Esophagus squamous epithelium (tissue), 5 donors: ENCODE measurements at regions not wholly inside any gene's neighbourhood (a gene's known extent, or its start where the extent isn't known, plus 50 kb on each side); places are given as distances from the start of the nearest gene placed in this dataset.

Source experiments
- DNase-seq: peaks from one replicate; lab custom pipeline; 2025; lab: John Stamatoyannopoulos, UW
- H3K27ac ChIP-seq, 4 donors: fragments of 200-600 bp; sonication (generic); one replicate each; pipeline ENCODE4 v1.5.1; 2016 to 2019; ENCODE audit warnings: mild to moderate bottlenecking in 1 of 4
- H3K27me3 ChIP-seq, 4 donors: fragments of 200-600 bp; sonication (generic); 1 replicate in 3 of 4; 2 replicates in 1 of 4; pipeline versions ENCODE4 v1.5.1 to v1.6.0; 2017 to 2021; ENCODE audit warnings: antibody characterized with exemption in 1 of 4
- H3K36me3 ChIP-seq, 3 donors: fragments of 200-600 bp; sonication (generic); one replicate each; pipeline ENCODE4 v1.5.1; 2016 to 2019
- H3K4me1 ChIP-seq, 3 donors: fragments of 200-600 bp; sonication (generic); one replicate each; pipeline ENCODE4 v1.5.1; 2017 to 2019
- H3K4me3 ChIP-seq, 4 donors: fragments of 200-600 bp; sonication (generic); 1 replicate in 3 of 4; 2 replicates in 1 of 4; pipeline ENCODE4 v1.5.1; 2016 to 2019; ENCODE audit warnings: mild to moderate bottlenecking in 2 of 4, moderate library complexity in 1 of 4
- H3K9me3 ChIP-seq, 3 donors: fragments of 200-600 bp; sonication (generic); one replicate each; pipeline ENCODE4 v1.5.1; 2016 to 2019
- POLR2A ChIP-seq, 4 donors: fragments of 450-650 bp; IDR thresholded peaks; one replicate each; pipeline ENCODE4 v1.6.1; 2017; ENCODE audit warnings: antibody characterized with exemption in 4 of 4, mild to moderate bottlenecking in 4 of 4, moderate library complexity in 3 of 4
- WGBS, 2 donors: methylation state at CpG; one replicate each; pipeline ENCODE4 v1.1.5; 2018; 5-methylcytosine and 5-hydroxymethylcytosine counted together
- intact Hi-C: fragments of 100-400 bp; cut with DNase I; formaldehyde crosslinking; loops from one replicate; pipeline ENCODE4 v1.15.0; 2022
- TF ChIP-seq, protein P1 (sequence below), 6 experiments: fragments of 450-650 bp in 4 of 6; fragments of 200-600 bp in 2 of 6; sonication (generic) in 2 of 6; IDR thresholded peaks; one replicate each; pipeline ENCODE4 v1.5.1; 2016 to 2019; ENCODE audit warnings: antibody characterized with exemption in 6 of 6, mild to moderate bottlenecking in 4 of 6, moderate library complexity in 4 of 6
- donor health status: DM: yes; HTN: yes; CAD: no.

DNA sequence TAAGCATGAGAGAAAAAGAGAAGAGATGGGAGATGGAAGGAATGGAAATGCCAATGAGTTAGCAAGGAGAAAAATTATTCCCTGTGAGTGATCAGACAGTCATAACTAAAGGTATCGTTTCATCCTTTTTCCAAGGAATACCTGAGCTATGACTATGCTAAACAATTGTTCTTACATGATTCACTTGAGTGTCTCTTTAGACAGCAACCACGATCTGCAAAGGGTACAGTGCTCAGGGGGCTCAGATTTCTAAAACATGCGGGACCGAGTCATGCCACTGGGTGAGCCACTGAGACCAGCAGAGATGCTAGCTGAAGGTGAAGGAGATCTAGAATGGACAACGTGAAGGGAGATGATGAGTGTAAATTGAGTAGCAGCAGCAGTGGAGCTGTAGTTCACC, 78.0 kb upstream of the CTTNBP2 start:
- no peaks in the 10 kb centered on the region for H3K9me3 ChIP-seq
- no peak for TF ChIP-seq POLR2A (IDR thresholded peaks at IDR 0.05)
- TF ChIP-seq, protein P1, sequence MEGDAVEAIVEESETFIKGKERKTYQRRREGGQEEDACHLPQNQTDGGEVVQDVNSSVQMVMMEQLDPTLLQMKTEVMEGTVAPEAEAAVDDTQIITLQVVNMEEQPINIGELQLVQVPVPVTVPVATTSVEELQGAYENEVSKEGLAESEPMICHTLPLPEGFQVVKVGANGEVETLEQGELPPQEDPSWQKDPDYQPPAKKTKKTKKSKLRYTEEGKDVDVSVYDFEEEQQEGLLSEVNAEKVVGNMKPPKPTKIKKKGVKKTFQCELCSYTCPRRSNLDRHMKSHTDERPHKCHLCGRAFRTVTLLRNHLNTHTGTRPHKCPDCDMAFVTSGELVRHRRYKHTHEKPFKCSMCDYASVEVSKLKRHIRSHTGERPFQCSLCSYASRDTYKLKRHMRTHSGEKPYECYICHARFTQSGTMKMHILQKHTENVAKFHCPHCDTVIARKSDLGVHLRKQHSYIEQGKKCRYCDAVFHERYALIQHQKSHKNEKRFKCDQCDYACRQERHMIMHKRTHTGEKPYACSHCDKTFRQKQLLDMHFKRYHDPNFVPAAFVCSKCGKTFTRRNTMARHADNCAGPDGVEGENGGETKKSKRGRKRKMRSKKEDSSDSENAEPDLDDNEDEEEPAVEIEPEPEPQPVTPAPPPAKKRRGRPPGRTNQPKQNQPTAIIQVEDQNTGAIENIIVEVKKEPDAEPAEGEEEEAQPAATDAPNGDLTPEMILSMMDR (IDR thresholded peaks at IDR 0.05) = no peak
- DNase-seq = no peak
- 63 to 78% methylated on average over 5 of the region's 5 CpGs for WGBS, 2 donors
- no peaks in the 10 kb centered on the region for H3K27me3 ChIP-seq
- intact Hi-C loops = no loop called here
- H3K36me3 ChIP-seq = no peaks in the 10 kb centered on the region
- H3K4me1 ChIP-seq = peaks cover 0 to 29% (median 0%) of the 10 kb centered on the region in 3 donors
- H3K4me3 ChIP-seq = no peak overlapping the region
- H3K27ac ChIP-seq = peak overlapping the region in 2 of 4 donors; percentile 12 to 57

GRCh38 chr7:117951691-117952280, 78.5 kb upstream of the CTTNBP2 start:
- no peak for TF ChIP-seq POLR2A (IDR thresholded peaks at IDR 0.05)
- TF ChIP-seq, protein P1 (IDR thresholded peaks at IDR 0.05) = no peak
- H3K36me3 ChIP-seq = no peaks in the 10 kb centered on the region
- no peak for DNase-seq
- H3K27ac ChIP-seq = peak overlapping the region in 1 of 4 donors; percentile 12
- H3K4me1 ChIP-seq = peaks cover 0 to 26% (median 0%) of the 10 kb centered on the region in 3 donors
- WGBS, 2 donors = 76 to 81% methylated on average over 4 of the region's 4 CpGs
- H3K9me3 ChIP-seq = no peaks in the 10 kb centered on the region
- intact Hi-C loops = no loop called here
- no peaks in the 10 kb centered on the region for H3K27me3 ChIP-seq
- no peak overlapping the region for H3K4me3 ChIP-seq

- no peak for DNase-seq
- TF ChIP-seq POLR2A (IDR thresholded peaks at IDR 0.05) = no peak
- TF ChIP-seq, protein P1 (IDR thresholded peaks at IDR 0.05) = no peak
- H3K27ac ChIP-seq = no peak overlapping the region
- H3K4me3 ChIP-seq = no peak overlapping the region
- H3K9me3 ChIP-seq = no peaks in the 10 kb centered on the region
- no peaks in the 10 kb centered on the region for H3K27me3 ChIP-seq
- WGBS, 2 donors = 63 to 78% methylated on average over 4 of the region's 4 CpGs
- intact Hi-C loops = no loop called here
- H3K4me1 ChIP-seq = peaks cover 0 to 14% (median 0%) of the 10 kb centered on the region in 3 donors
- H3K36me3 ChIP-seq = no peaks in the 10 kb centered on the region
These were observed 81.8 kb upstream of the CTTNBP2 start for GRCh38 chr7:117955046-117955445.

DNA sequence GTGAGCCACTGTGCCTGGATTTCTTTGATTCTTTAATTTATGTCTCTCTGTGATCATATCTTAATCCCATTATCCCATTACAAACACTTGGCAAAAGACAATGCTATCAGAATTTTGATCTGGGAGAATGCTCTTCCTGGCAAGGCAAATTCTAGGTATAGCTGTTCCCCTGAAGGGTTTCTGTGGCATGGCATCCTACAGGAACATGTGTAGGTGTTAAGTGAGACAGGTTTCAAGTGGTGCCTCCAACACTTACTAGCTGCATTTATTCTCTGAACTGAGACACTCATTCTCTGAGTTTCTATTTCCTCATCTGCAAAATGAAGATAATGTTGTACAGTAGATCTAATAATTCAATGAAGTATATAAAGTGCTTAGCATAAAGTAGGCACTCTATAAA, 87.1 kb upstream of the CTTNBP2 start:
- Histone ChIP-seq H3K4me3 (no peak overlapping the region), H3K36me3 (no peaks in the 10 kb centered on the region), H3K4me1 (peaks cover 0 to 30% (median 0%) of the 10 kb centered on the region in 3 donors), H3K27me3 (no peaks in the 10 kb centered on the region), H3K27ac (peak overlapping the region in 1 of 4 donors; percentile 30), H3K9me3 (no peaks in the 10 kb centered on the region)
- no peak for DNase-seq
- intact Hi-C loops = no loop called here
- TF ChIP-seq, protein P1 (IDR thresholded peaks at IDR 0.05) = no peak
- TF ChIP-seq POLR2A (IDR thresholded peaks at IDR 0.05) = no peak

- H3K27me3 ChIP-seq = no peaks in the 10 kb centered on the region
- TF ChIP-seq, protein P1 (IDR thresholded peaks at IDR 0.05) = no peak
- TF ChIP-seq POLR2A (IDR thresholded peaks at IDR 0.05) = no peak
- DNase-seq = no peak
- intact Hi-C loops = no loop called here
- no peaks in the 10 kb centered on the region for H3K36me3 ChIP-seq
- WGBS, 2 donors = 58 to 64% methylated on average over 4 of the region's 4 CpGs
- H3K4me3 ChIP-seq = no peak overlapping the region
- H3K9me3 ChIP-seq = no peaks in the 10 kb centered on the region
- H3K4me1 ChIP-seq = peaks cover 0 to 30% (median 0%) of the 10 kb centered on the region in 3 donors
- H3K27ac ChIP-seq = peak overlapping the region in 2 of 4 donors; percentile 30 to 51
These were observed 88.0 kb upstream of the CTTNBP2 start for GRCh38 chr7:117961235-117961634.
